HG02642 (cell line): ENCODE measurements at regions not wholly inside any gene's neighbourhood (a gene's known extent, or its start where the extent isn't known, plus 50 kb on each side); places are given as distances from the start of the nearest gene placed in this dataset.
"Not testable (repeated sequence)": the region's sequence is repeated elsewhere in the genome, so short reads cannot be mapped to it uniquely, and the experiment has no call there.

ENCODE experiments used
- ATAC-seq: cut with Tn5 transposase; IDR thresholded peaks from one replicate; pipeline ENCODE4 v1.9.1; 2021; ENCODE audit warnings: mild to moderate bottlenecking; ENCODE audit not compliant: unreplicated experiment, poor library complexity

DNA sequence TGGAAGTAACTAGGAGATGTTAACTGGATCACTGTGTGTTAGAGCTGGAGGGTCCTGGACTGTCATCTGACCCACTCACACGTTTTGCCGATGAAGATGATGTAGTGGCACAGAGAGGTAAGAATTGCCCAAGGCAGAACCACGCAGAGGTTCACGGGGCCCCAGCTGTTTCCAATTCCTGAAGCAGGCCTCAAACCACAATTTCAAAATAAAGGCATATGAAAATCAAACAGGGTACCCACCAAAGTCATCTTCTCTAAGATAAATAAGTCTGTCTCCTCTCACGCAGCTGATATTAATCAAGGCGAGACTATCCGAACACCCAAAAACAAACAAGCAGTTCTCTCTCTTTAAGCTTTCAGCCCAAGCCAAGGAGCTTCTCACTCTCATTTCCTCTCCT lies 113.3 kb upstream of the JCAD start:
- no peak for ATAC-seq

DNA sequence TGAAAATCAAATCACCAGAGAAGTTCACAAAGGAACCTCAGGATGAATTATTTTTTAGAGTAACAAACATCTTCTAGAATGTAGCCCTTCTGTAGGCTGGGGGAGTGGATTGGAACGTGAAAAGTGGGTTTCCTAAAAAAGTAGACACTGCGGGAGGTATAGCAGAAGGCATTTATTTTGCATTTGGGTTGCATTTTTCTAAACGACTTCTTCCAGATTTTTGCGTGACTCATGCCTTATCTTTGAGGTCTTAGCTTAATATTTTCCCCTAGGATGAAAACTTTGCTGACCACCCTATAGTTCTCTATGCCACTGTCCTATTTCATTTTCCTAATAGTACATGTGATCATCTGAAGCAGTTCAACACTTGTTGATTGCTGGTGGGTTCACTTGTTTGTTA lies 112.7 kb upstream of the JCAD start:
- ATAC-seq: no peak

DNA sequence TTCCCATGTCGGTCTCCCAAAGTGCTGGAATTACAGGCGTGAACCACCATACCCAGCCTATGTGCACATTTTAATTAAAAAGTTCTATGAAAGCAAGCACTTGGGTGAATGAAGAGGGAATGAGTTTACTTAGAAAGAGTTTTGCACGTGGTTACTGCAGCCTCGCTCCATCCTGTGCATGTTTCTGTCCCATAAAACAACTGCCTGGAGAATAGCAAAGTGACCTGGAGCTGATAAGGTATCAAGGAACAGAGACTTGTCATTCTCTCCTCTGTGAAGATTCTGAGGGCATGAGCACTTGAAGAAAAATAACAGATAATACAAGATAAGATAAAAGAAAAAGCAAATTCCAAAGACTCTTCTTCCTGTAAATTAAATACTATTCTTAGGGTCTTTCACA lies 112.2 kb upstream of the JCAD start:
- no peak for ATAC-seq

DNA sequence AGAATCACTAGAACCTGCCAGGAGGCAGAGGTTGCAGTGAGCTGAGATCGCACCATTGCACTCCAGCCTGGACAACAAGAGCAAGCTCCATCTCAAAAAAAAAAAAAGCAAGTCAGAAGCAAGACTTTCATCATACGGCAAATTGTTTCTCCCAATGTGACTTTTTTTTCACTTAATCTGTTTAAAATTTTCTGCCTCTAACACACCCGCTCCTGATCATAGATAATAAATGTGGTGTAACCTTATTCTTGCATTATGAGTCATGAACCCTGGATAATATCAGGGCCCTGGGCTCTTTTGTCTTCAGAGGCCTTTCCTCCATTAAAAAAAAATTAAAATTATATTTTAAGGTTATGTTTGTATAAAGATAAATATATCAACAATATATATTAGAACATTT lies 111.4 kb upstream of the JCAD start:
- ATAC-seq: no peak

DNA sequence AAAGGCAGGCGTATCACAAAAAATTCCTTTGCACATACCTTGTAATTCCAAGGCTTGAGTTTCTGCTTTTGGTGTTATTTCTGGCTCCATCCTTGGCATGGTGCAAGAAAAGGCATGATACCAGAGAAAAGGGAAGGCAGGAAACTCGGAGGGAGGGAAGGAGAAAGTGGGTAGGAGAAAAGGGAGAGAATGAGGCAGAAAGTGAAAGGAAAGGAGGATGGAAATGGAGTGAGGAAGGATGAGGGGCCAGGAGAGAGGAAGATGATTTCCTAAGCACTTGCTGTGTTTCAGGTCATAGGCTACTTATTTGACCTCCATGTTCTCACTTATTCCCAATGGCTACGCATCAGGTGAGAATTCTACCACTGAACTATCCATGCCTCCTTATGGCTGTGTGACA lies 110.8 kb upstream of the JCAD start:
- no peak for ATAC-seq

DNA sequence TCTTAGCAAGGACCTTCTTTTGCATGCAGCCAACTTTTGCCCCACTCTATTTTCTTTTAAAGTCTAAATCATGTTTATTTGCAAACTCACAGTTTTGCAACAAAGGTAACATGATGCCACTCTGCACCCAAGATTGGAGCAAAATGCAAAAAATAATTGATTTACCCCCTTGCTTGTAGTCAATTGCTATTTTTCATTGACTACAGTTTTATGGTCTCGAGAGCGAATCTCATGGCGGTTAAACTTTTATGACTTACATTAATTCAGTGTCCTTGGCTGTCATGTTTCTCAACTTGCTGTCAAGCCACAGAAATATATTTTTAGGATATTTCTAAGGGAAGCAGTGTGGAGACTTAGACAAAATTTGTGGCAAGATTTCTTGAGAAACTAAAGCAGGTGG lies 110.0 kb upstream of the JCAD start:
- no peak for ATAC-seq

DNA sequence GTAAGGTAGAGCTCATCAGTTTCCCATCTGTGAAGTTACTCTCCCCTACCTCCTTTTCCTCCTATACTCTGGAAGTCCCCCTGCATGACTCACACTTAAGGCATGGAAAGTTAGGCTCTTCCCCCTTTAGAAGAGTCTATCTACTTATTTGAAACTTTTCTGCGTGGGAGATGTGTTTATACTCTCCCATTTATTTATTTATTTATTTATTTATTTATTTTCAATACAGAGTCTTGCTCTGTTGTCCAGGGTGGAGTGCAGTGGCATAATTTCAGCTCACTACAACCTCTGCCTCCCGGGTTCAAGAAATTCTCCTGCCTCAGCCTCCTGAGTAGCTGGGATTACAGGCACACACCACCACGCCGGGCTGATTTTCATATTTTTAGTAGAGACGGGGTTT lies 107.5 kb upstream of the JCAD start:
- no peak for ATAC-seq

DNA sequence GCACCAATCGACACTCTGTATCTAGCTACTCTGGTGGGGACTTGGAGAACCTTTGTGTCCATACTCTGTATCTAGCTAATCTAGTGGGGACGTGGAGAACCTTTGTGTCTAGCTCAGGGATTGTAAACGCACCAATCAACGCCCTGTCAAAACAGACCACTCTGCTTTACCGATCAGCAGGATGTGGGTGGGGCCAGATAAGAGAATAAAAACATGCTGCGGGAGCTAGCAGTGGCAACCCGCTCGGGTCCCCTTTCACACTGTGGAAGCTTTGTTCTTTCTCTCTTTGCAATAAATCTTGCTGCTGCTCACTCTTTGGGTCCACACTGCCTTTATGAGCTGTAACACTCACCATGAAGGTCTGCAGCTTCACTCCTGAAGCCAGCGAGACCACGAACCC lies 104.0 kb upstream of the JCAD start:
- ATAC-seq: not testable (repeated sequence)

DNA sequence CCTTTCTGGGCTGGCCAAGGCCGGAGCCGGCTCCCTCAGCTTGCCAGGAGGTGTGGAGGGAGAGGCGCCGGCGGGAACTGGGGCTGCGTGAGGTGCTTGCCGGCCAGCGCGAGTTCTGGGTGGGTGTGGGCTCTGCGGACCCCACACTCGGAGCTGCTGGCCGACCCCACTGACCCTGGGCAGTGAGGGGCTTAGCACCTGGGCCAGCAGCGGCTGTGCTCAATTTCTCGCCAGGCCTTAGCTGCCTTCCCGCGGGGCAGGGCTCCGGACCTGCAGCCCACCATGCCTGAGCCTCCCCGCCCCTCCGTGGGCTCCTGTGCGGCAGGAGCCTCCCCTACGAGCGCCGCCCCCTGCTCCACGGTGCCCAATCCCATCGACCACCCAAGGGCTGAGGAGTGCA lies 103.4 kb upstream of the JCAD start:
- ATAC-seq: not testable (repeated sequence)

DNA sequence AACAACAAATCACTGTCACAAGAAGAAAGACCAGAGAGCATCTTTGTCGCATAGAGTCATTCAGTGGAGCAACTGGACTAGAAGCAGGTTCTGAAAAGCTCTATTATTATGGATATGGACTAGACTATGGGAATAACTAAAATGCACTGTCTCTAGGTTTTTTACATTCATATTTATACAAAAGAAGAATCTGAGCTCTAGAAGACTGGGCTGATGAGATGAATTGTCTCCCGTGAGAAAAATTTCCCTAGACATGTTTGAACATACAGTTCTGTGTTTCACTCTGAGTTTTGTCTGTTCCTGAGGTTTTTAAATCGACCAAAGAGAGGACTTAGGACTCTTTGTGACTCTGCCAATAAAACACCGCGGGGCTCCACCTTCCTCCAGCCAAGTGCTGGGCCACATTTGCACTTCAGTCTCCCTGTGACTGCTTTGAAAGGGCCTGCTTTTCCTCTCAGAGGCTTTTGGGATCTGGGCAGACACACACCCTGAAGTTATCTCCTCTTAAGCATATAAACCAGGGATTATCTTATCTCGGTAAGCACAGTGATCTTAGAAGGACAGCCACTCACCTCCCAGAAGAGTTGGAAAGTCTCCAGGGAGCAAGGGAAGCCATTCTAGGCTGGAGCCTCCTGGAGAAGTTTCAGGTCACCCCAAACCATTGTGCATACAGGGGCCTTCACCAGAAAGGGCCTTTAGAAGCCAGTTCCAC lies 101.0 kb upstream of the JCAD start:
- no peak for ATAC-seq

DNA sequence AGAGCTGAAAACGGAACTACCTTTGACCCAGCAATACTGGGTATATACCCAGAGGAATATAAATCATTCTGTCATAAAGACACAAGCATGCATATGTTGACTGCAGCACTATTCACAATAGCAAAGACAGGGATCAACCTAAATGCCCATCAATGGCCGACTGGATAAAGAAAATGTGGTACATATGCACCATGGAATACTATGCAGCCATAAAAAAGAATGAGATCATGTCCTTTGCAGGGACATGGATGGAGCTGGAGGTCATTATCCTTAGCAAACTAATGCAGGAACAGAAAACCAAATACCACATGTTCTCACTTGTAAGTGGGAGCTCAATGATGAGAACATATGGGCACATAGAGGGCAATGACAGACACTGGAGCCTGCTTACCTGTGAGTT lies 100.2 kb upstream of the JCAD start:
- ATAC-seq: not testable (repeated sequence)

DNA sequence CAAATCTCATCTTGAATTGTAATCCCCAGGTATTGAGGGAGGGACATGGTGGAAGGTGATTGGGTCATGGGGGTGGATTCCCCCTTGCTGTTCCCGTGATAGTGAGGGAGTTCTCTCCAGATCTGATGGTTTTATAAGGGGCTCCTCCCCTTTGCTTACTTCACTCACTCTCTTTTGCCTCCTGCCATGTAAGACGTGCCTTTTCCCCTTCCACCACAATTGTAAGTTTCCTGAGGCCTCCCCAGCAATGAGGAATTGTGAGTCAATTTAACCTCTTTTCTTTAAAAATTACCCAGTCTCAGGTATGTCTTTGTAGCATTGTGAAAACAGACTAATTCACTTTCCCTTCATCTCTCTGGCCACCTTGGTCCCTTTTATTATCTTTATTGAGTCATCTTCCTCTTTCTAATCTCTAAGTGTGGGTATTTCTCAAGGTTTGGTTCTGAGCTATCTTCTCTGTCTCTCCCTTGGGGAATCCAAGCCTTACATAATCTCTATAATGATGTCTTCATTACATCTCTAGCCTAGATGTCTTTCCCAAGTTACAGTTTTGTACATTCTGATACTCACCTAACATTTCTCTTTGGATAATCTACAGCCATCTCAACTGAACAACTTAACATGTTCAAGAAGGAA lies 99.1 kb upstream of the JCAD start:
- ATAC-seq: no peak

DNA sequence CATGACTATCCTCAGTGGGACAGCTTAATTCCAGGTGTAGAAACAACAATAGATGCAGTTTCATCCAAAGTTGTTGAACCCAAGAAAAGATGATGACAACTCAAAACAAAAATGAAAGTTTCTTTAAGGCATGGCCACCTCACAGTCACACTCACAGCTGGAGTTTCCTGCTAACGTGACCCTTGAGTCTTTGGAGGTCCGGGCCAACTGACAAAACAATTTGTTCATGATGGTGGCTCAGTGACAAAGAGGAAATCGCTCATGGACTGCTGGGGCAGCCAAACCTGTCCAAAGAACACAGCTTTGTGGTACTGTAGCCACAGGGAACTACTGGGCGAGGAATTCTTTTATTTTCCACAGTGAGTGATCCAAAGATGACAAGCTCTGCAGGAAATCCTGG lies 96.0 kb upstream of the JCAD start:
- ATAC-seq: no peak

DNA sequence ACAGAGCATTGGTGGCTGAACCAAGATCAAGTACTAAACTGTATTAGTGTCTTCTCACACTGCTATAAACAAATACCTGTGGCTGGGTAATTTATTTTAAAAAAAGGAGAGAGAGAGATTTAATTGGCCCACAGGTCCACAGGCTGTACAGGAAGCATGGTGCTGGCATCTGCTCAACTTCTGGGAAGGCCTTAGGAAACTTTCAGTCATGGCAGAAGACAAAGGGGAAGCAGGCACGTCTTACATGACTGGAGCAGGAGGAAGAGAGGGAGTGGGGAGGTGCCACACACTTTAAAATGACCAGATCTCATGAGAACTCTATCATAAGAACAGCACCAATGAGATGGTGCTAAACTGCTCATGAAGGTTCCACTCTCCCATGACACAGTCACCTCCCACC lies 95.2 kb upstream of the JCAD start:
- ATAC-seq: no peak

DNA sequence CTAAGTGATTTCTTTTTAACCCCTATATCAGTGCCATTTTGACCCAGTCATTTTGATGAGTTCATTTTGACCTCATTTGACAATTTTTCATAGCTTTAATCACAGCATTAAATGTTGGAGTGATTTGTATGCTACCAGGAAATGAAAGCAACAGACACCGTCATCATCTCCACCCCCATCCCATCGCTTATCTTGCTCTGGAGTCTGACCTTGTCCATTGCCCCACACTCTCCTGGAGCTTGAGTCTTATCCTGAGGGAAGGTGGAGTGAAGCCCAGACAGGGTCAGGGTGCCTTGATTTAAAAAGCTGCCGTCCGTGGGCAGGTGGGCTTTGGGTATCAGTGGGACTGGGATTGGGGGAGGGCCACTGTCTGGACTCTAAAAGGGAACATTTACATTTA lies 94.7 kb upstream of the JCAD start:
- ATAC-seq: no peak

DNA sequence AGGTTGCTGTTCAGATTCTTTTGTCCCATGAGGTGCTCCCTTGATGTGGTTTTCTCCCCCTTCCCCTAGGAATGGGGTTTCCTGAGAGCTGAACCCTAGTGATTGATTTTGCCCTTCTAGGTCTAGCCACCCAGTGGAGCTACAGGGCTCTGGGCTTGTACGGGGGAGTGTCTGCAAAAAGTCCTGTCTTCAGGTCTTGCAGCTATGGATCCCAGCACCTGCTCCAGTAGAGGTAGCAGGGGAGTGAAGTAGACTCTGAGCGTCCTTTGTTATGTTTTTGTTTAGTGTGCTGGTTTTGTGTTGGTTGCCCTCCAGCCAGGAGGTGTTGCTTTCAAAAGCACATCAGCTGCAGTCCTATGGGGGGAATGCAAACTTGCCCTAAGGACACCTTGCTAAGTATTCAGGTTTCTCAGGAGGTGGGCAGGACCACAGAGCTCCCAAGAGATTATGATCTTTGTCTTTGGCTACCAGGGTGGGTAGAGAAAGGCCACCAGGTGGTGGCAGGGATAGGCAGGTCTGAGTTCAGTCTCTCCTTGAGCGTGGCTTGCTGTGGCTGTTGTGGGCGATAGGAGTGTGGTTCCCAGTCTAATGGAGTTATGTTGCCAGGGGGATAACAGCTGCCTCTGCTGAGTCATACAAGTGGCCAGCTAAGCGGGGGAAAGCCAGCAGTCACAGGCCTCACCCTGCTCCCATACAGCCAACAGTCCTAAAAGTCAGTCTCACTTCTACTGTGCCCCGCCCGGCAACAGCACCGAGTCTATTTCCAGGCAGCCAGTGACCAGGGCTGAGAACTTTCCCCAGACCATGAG lies 92.4 kb upstream of the JCAD start:
- ATAC-seq: no peak

DNA sequence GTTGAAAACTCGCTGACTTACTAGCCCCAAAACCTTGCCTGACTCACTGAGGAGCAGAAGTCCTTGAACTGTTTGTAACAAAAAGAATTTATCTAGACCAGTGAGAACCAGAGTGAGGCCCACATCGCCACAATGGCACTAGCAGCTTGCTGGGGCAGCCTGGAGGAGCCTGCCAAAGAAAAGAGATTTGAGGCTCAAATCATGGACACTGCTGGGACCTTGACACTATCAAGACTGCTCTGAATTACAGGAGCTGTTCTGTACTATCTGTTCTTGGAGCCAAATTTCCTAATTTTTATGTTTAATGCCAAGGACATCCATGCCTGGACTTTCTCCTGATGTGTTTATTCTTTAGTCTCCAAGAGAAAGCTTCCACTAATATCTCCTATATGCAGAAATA lies 82.0 kb upstream of the JCAD start:
- ATAC-seq: no peak

DNA sequence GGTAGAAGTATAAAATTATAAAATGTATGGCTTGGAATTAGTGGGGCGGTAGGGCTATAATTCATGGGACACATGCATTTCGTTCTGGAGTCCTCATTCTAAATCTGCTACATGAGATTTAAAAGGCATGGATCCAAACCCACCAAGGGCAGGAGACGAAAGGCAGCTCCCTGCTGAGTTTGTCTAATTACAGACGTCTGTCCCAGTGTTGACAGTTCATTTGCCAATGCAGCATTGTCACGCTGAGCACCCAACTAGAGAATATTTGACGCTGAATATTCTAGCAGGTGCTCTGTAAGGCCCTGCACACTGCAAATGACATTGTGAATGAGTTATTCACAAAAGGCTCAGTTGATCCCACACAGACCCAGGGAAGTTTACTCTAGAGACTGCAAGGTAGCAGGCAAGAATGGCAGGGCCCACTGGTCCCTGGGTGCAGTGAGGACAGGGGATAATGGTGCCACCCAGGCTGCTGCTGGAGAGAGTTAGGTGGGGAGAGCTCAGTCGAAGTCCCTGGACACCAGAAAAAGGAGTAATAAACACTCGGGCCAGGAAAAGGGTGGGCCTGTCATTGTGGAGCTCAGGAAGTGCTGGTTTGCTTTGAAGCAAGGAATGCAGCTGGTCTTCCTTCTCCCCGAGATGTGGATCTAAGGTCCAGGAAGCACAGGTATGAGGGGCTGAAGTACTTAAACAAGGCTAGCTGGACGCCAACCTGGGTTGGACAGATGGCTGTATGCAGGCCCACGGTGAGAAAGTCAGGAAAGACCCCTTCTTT lies 75.0 kb upstream of the JCAD start:
- ATAC-seq: no peak

DNA sequence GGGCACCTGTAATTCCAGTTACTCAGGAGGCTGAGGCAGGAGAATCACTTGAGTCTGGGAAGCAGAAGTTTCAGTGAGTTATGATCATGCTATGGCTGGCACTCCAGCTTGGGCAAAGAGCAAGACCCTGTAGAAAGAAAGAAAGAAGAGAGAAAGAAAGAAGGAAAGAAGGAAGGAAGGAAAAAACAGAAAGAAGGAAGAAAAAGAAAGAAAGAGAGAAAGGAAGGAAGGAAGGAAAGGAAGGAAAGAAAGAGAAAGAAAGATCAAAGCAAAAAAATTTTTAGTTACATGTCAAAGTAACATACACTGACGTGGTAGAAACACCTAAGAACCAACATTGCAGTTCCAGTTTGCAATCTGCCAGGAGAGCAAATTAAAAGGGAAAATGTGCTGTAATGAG lies 73.8 kb upstream of the JCAD start:
- no peak for ATAC-seq

DNA sequence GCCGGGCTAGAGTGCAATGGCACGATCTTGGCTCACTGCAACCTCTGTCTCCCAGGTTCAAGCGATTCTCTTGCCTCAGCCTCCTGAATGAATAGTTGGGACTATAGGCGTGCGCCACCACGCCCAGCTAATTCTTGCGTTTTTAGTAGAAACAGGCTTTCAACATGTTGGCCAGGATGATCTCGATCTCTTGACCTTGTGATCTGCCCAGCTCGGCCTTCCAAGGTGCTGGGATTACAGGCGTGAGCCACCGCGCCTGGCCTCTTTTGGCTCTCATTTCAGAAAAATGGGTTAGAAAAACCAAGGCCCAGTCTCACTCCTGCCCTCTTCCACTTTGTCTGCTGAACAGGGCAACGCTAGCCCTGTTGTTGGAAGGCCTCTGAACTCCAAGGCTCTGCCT lies 72.0 kb upstream of the JCAD start:
- ATAC-seq: not testable (repeated sequence)

DNA sequence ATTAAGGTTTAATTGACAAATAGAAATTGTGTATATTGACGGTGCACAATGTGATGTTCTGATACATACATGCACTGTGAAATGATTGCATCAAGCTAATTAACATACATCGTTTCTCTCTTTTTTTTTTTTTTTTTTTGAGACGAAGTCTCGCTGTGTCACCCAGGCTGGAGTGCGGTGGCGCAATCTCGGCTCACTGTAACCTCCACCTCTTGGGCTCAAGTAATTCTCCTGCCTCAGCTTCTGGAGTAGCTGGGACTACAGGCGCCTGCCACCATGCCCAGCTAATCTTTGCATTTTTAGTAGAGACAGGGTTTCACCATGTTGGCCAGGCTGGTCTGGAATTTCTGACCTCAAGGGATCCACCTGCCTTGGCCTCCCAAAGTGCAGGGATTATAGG lies 69.9 kb upstream of the JCAD start:
- ATAC-seq: not testable (repeated sequence)
